ENCODE measurements at regions not wholly inside any gene's neighbourhood (a gene's known extent, or its start where the extent isn't known, plus 50 kb on each side); places are given as distances from the start of the nearest gene placed in this dataset.

DNA sequence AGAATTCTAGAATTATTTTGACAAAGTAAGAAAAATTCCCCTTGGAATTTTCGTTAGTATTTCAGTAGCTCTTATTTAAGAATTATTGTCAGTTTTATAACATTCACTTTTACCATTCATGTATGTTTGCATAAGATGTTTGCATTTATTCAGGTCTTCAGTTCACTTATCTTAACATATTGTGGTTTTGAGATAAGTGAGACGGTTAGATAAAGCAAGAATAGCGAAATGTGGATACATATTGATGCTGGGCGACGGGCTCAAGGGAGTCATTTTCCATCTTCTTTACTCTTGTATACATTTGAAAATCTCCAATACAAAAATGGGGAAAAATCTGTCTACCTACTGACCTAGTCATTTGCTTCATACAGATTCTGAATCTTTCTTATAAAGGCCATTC is 156.7 kb upstream of the HDAC4 start:
- TF ChIP-seq, protein P1, sequence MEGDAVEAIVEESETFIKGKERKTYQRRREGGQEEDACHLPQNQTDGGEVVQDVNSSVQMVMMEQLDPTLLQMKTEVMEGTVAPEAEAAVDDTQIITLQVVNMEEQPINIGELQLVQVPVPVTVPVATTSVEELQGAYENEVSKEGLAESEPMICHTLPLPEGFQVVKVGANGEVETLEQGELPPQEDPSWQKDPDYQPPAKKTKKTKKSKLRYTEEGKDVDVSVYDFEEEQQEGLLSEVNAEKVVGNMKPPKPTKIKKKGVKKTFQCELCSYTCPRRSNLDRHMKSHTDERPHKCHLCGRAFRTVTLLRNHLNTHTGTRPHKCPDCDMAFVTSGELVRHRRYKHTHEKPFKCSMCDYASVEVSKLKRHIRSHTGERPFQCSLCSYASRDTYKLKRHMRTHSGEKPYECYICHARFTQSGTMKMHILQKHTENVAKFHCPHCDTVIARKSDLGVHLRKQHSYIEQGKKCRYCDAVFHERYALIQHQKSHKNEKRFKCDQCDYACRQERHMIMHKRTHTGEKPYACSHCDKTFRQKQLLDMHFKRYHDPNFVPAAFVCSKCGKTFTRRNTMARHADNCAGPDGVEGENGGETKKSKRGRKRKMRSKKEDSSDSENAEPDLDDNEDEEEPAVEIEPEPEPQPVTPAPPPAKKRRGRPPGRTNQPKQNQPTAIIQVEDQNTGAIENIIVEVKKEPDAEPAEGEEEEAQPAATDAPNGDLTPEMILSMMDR (optimal IDR thresholded peaks at IDR 0.05 in 1 of 3, IDR thresholded peaks at IDR 0.05 in 1 of 3, conservative IDR thresholded peaks at IDR 0.05 in 1 of 3; ENCODE audit: extremely low read depth in 1 of 3, insufficient read depth in 2 of 3, low read length in 3 of 3): no peak
- TF ChIP-seq EZH2 (IDR thresholded peaks at IDR 0.05; ENCODE audit: low read length): no peak

All from keratinocyte (primary cell).